Hypothalamus (tissue), 51 donors: ENCODE measurements at regions not wholly inside any gene's neighbourhood (a gene's known extent, or its start where the extent isn't known, plus 50 kb on each side); places are given as distances from the start of the nearest gene placed in this dataset.

ENCODE experiments used
- DNase-seq, 51 donors: peaks; one replicate each; lab custom pipeline; 2025; lab: John Stamatoyannopoulos, UW

GRCh38 chr2:216745453-216745852, 50.1 kb upstream of the IGFBP5 start:
- DNase-seq, result no peak
